BJ (cell line): ENCODE measurements at regions not wholly inside any gene's neighbourhood (a gene's known extent, or its start where the extent isn't known, plus 50 kb on each side); places are given as distances from the start of the nearest gene placed in this dataset.

Experiments used
- CTCF ChIA-PET: fragments of 350-600 bp; formaldehyde crosslinking; extraction: SDS; loops from one replicate; lab custom pipeline; 2021; ENCODE audit warnings: antibody characterized with exemption, inconsistent platforms; lab: Yijun Ruan, JAX
- POLR2A ChIA-PET: fragments of 300-600 bp; sonication (Branson Sonifier 250); formaldehyde crosslinking; extraction: SDS; loops from one replicate; lab custom pipeline; 2021; ENCODE audit warnings: antibody characterized with exemption; lab: Charles Lee
- DNase-seq: peaks from one replicate; pipeline ENCODE4 v3.0.0-alpha.2; 2011; ENCODE audit warnings: low read depth
- H3K27me3 ChIP-seq: 2 replicates; pipeline ENCODE4 v1.6.0; 2011; ENCODE audit warnings: low read length; ENCODE audit not compliant: control insufficient read depth, insufficient read depth
- H3K36me3 ChIP-seq: 2 replicates; pipeline ENCODE4 v1.5.1; 2011; ENCODE audit warnings: low read length; ENCODE audit not compliant: control insufficient read depth, insufficient read depth
- H3K4me3 ChIP-seq: 2 replicates; pipeline ENCODE4 v1.5.1; 2011; ENCODE audit warnings: low read depth, mild to moderate bottlenecking, control low read depth, low read length
- CTCF ChIP-seq: IDR thresholded peaks from 2 replicates; pipeline ENCODE4 v1.5.1; 2011; ENCODE audit warnings: low read depth, mild to moderate bottlenecking, control low read depth, inconsistent platforms, low read length, moderate library complexity; ENCODE audit not compliant: insufficient read depth

- no peak for DNase-seq
- ChIA-PET CTCF (no interaction called here), POLR2A (no interaction called here)
- no peaks in the 10 kb centered on the region for H3K36me3 ChIP-seq
- no peak overlapping the region for H3K4me3 ChIP-seq
- H3K27me3 ChIP-seq = no peaks in the 10 kb centered on the region
- TF ChIP-seq CTCF = no peak
These were observed 163.9 kb downstream of the ASCL4 start for GRCh38 chr12:107938446-107938845.

GRCh38 chr12:107948391-107948945 lies 174.0 kb downstream of the ASCL4 start:
- H3K36me3 ChIP-seq = no peaks in the 10 kb centered on the region
- DNase-seq = no peak
- ChIA-PET CTCF (no interaction called here), POLR2A (no interaction called here)
- no peak for TF ChIP-seq CTCF
- no peaks in the 10 kb centered on the region for H3K27me3 ChIP-seq
- no peak overlapping the region for H3K4me3 ChIP-seq

GRCh38 chr12:107951024-107951423 lies 176.5 kb downstream of the ASCL4 start:
- no peak for TF ChIP-seq CTCF
- DNase-seq = no peak
- ChIA-PET CTCF (no interaction called here), POLR2A (no interaction called here)
- Histone ChIP-seq H3K4me3 (no peak overlapping the region), H3K36me3 (no peaks in the 10 kb centered on the region), H3K27me3 (no peaks in the 10 kb centered on the region)

- Histone ChIP-seq H3K36me3 (no peaks in the 10 kb centered on the region), H3K4me3 (no peak overlapping the region), H3K27me3 (no peaks in the 10 kb centered on the region)
- DNase-seq = no peak
- TF ChIP-seq CTCF = no peak
- ChIA-PET POLR2A (no interaction called here), CTCF (no interaction called here)
These were observed 173.0 kb upstream of the WSCD2 start for GRCh38 chr12:107955966-107956643.

- no peak for DNase-seq
- CTCF ChIA-PET = no interaction called here
- H3K4me3 ChIP-seq = no peak overlapping the region
- no peaks in the 10 kb centered on the region for H3K27me3 ChIP-seq
- POLR2A ChIA-PET = no interaction called here
- no peaks in the 10 kb centered on the region for H3K36me3 ChIP-seq
- TF ChIP-seq CTCF = no peak
These were observed 171.6 kb upstream of the WSCD2 start for GRCh38 chr12:107957459-107957858.
